ENCODE measurements at regions not wholly inside any gene's neighbourhood (a gene's known extent, or its start where the extent isn't known, plus 50 kb on each side); places are given as distances from the start of the nearest gene placed in this dataset.
"Not testable (repeated sequence)": the region's sequence is repeated elsewhere in the genome, so short reads cannot be mapped to it uniquely, and the experiment has no call there.

- DNase-seq (ENCODE audit: low read depth in 1 of 2, low spot score in 1 of 2) (no peak), FAIRE-seq (no peak), ATAC-seq (no peak)
- Histone ChIP-seq H3K4me1 (no peaks in the 10 kb centered on the region), H3K27ac (no peak overlapping the region), H3K9me3 (no peaks in the 10 kb centered on the region), H3K4me3 (no peak overlapping the region), H3K4me2 (no peak overlapping the region)
- WGBS (ENCODE audit: missing lambda C conversion rate) = 14% methylated on average over 4 of the region's 4 CpGs
- POLR2A ChIA-PET = no interaction called here
- CTCF ChIA-PET = no interaction called here
- no peak for TF ChIP-seq RCOR1 (IDR thresholded peaks at IDR 0.05; ENCODE audit: low read depth, low read length)
- TF ChIP-seq CHD2 (IDR thresholded peaks at IDR 0.05; ENCODE audit: low read length, partially characterized antibody) = no peak
- TF ChIP-seq ESRRA (IDR thresholded peaks at IDR 0.05; ENCODE audit: borderline replicate concordance, low read length) = no peak
- TF ChIP-seq MAFK (IDR thresholded peaks at IDR 0.05; ENCODE audit: partially characterized antibody) = no peak
- TF ChIP-seq FOXS1 (CRISPR knock-in tag; IDR thresholded peaks at IDR 0.05) = no peak
- TF ChIP-seq HOXB5 (CRISPR knock-in tag; IDR thresholded peaks at IDR 0.05) = no peak
- TF ChIP-seq RAD21 (conservative IDR thresholded peaks at IDR 0.05 in 1 of 2, IDR thresholded peaks at IDR 0.05 in 1 of 2) = no peak
These were observed 77.7 kb downstream of the TRIM43 start for GRCh38 chr2:95669441-95669991.

DNA sequence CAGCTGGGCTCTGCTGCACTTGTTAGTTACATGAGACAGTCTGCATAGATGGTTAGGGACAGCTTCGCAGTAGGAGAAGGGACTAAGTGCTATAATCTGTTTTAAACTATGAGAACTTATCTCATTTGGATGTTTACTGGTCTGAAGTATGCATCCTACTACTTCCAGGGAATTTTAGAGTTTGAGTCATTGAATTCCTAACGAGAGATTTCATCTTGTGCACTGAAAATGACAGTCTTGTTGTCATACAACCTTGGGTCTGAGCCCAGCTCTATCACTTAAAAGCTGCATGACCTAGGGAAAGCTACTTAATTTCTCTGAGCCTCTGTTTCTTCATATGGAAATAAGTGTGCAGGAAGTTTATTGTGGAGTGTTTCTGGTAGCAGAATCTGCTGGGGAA is 78.4 kb downstream of the TRIM43 start:
- 34% methylated on average over 2 of the region's 2 CpGs for WGBS (ENCODE audit: missing lambda C conversion rate)
- no peaks in the 10 kb centered on the region for H3K9me3 ChIP-seq
- no peak for FAIRE-seq
- H3K4me1 ChIP-seq = no peaks in the 10 kb centered on the region
- ChIA-PET POLR2A (no interaction called here), CTCF (no interaction called here)
- H3K4me2 ChIP-seq = no peak overlapping the region
- H3K4me3 ChIP-seq = no peak overlapping the region
- no peak for TF ChIP-seq SMC3 (IDR thresholded peaks at IDR 0.05)
- no peak for TF ChIP-seq JUNB (IDR thresholded peaks at IDR 0.05)
- no peak for ATAC-seq
- no peak for DNase-seq (ENCODE audit: low read depth in 1 of 2, low spot score in 1 of 2)
- H3K27ac ChIP-seq = no peak overlapping the region

GRCh38 chr2:95670686-95671085 is 78.9 kb downstream of the TRIM43 start:
- DNase-seq (ENCODE audit: low read depth in 1 of 2, low spot score in 1 of 2) = no peak
- Histone ChIP-seq H3K9me3 (no peaks in the 10 kb centered on the region), H3K4me3 (no peak overlapping the region), H3K27ac (no peak overlapping the region), H3K4me1 (no peaks in the 10 kb centered on the region), H3K4me2 (no peak overlapping the region)
- FAIRE-seq = no peak
- no peak for ATAC-seq
- ChIA-PET CTCF (no interaction called here), POLR2A (no interaction called here)
- TF ChIP-seq NPAS2 (CRISPR knock-in tag; IDR thresholded peaks at IDR 0.05; ENCODE audit: borderline replicate concordance) (no peak), FOSL2 (IDR thresholded peaks at IDR 0.05) (no peak), FOSL2 (CRISPR knock-in tag; IDR thresholded peaks at IDR 0.05) (no peak), HDAC2 (IDR thresholded peaks at IDR 0.05) (no peak)
- TF ChIP-seq, protein P1, sequence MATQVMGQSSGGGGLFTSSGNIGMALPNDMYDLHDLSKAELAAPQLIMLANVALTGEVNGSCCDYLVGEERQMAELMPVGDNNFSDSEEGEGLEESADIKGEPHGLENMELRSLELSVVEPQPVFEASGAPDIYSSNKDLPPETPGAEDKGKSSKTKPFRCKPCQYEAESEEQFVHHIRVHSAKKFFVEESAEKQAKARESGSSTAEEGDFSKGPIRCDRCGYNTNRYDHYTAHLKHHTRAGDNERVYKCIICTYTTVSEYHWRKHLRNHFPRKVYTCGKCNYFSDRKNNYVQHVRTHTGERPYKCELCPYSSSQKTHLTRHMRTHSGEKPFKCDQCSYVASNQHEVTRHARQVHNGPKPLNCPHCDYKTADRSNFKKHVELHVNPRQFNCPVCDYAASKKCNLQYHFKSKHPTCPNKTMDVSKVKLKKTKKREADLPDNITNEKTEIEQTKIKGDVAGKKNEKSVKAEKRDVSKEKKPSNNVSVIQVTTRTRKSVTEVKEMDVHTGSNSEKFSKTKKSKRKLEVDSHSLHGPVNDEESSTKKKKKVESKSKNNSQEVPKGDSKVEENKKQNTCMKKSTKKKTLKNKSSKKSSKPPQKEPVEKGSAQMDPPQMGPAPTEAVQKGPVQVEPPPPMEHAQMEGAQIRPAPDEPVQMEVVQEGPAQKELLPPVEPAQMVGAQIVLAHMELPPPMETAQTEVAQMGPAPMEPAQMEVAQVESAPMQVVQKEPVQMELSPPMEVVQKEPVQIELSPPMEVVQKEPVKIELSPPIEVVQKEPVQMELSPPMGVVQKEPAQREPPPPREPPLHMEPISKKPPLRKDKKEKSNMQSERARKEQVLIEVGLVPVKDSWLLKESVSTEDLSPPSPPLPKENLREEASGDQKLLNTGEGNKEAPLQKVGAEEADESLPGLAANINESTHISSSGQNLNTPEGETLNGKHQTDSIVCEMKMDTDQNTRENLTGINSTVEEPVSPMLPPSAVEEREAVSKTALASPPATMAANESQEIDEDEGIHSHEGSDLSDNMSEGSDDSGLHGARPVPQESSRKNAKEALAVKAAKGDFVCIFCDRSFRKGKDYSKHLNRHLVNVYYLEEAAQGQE (IDR thresholded peaks at IDR 0.05) = no peak
- 27% methylated on average over 2 of the region's 2 CpGs for WGBS (ENCODE audit: missing lambda C conversion rate)

- H3K4me1 ChIP-seq; H3K4me2 ChIP-seq; H3K27ac ChIP-seq; DNase-seq (ENCODE audit: low read depth in 1 of 2, low spot score in 1 of 2); H3K4me3 ChIP-seq; CTCF ChIA-PET; POLR2A ChIA-PET; FAIRE-seq; H3K9me3 ChIP-seq; ATAC-seq: not testable (repeated sequence)
- 30% methylated on average over 4 of the region's 4 CpGs for WGBS (ENCODE audit: missing lambda C conversion rate)
These were observed 79.4 kb downstream of the TRIM43 start for GRCh38 chr2:95671171-95671570.

DNA sequence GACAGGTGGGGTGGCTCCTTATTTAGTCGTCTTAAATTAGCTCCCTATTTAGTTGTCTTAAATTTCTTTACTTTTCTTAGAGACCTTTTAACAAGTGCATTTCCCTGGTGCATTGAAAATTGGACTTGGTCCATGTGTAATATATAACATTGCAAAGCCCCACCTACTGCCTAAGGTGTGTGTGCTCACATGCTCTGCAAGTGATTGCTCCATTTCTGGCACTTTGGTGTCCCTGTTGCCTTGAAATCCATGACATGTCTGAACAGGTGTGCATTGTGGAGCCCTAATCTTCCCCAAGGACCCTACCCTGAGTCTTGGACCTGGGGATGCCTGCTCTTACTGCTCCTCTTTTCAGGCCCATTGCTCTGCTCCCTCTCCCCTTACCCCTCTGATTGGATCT is 80.2 kb downstream of the TRIM43 start:
- DNase-seq (ENCODE audit: low read depth in 1 of 2, low spot score in 1 of 2); H3K27ac ChIP-seq; H3K9me3 ChIP-seq; FAIRE-seq; H3K4me3 ChIP-seq; H3K4me2 ChIP-seq; ATAC-seq; CTCF ChIA-PET; POLR2A ChIA-PET; H3K4me1 ChIP-seq: not testable (repeated sequence)
- WGBS (ENCODE audit: missing lambda C conversion rate) = 36% methylated on average over 1 of the region's 1 CpG

- H3K4me1 ChIP-seq; H3K27ac ChIP-seq; H3K9me3 ChIP-seq; DNase-seq (ENCODE audit: low read depth in 1 of 2, low spot score in 1 of 2); H3K4me2 ChIP-seq; FAIRE-seq; H3K4me3 ChIP-seq; ATAC-seq; CTCF ChIA-PET; POLR2A ChIA-PET: not testable (repeated sequence)
- 28% methylated on average over 1 of the region's 1 CpG for WGBS (ENCODE audit: missing lambda C conversion rate)
These were observed 80.7 kb downstream of the TRIM43 start for GRCh38 chr2:95672500-95672899.
